ENCODE measurements at regions not wholly inside any gene's neighbourhood (a gene's known extent, or its start where the extent isn't known, plus 50 kb on each side); places are given as distances from the start of the nearest gene placed in this dataset.

DNA sequence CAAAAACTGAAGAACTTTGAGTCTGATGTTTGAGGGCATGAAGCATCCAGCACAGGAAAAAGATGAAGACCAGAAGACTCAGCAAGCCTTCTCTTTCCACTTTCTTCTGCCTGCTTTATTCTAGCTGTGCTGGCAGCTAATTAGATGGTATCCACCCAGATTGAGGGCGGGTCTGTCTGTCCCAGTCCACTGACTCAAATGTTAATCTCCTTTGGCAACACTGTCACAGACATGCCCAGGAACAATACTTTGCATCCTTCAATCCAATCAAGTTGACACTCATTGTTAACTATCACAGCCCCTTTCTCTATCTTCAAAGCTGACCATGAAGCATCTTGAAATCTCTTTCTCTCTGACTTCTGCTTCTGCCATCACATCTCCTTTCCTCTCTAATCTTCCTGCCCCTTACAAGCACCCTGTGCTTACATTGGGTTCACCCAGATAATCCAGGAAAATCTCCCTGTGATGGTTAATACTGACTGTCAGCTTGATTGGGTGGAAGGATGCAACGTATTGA is 115.9 kb upstream of the CDH13 start:
- Histone ChIP-seq H2AK9ac (replicated peaks; ENCODE audit: low read depth, low read length, poor library complexity) (no peak overlapping the region), H3K36me3 (ENCODE audit: control insufficient read depth, insufficient read depth, low read length) (no peaks in the 10 kb centered on the region), H2BK120ac (ENCODE audit: low read depth, low read length) (no peak overlapping the region), H3K9ac (ENCODE audit: low read depth, low read length) (no peak overlapping the region), H4K5ac (ENCODE audit: low read depth, low read length) (no peak overlapping the region), H2AK5ac (ENCODE audit: low read depth, low read length) (no peak overlapping the region), H4K91ac (ENCODE audit: insufficient read depth, low read depth, low read length) (no peak overlapping the region), H3K27me3 (ENCODE audit: control insufficient read depth, insufficient read depth, low read length) (peaks cover 5% of the 10 kb centered on the region), H3K23ac (ENCODE audit: low read depth, low read length) (no peak overlapping the region), H4K8ac (ENCODE audit: low read depth in 2 of 2, low read length in 2 of 2) (no peak overlapping the region), H4K20me1 (ENCODE audit: insufficient read depth, low read length) (no peaks in the 10 kb centered on the region), H3K4me1 (ENCODE audit: control insufficient read depth, insufficient read depth, low read length) (no peaks in the 10 kb centered on the region), H2BK15ac (ENCODE audit: low read depth, low read length) (no peak overlapping the region), H3K9me3 (ENCODE audit: control insufficient read depth, insufficient read depth, low read length) (peaks cover 2% of the 10 kb centered on the region; the same call in 1 of the 2 replicates), H3K4me3 (ENCODE audit: insufficient read depth, low read depth, low read length) (no peak overlapping the region), H3K27ac (ENCODE audit: insufficient read depth, low read length) (no peak overlapping the region), H3K14ac (replicated peaks; ENCODE audit: low read depth, low read length) (no peak overlapping the region), H2BK5ac (ENCODE audit: low read depth, low read length, poor library complexity, severe bottlenecking) (no peak overlapping the region), H2AFZ (replicated peaks; ENCODE audit: low read length, poor library complexity) (no peak overlapping the region), H3K79me1 (ENCODE audit: low read depth in 1 of 2, low read length in 2 of 2) (no peaks in the 10 kb centered on the region), H3K4me2 (ENCODE audit: low read depth, low read length) (no peak overlapping the region), H3K9me1 (ENCODE audit: insufficient read depth, low read length) (no peaks in the 10 kb centered on the region), H2BK20ac (ENCODE audit: low read depth, low read length) (no peak overlapping the region), H3K56ac (ENCODE audit: extremely low read depth, insufficient read depth, low read length) (no peak overlapping the region), H3K4ac (ENCODE audit: low read depth, low read length) (no peak overlapping the region), H3K18ac (ENCODE audit: low read depth, low read length) (no peak overlapping the region)
- 43% methylated on average over 1 of the region's 2 CpGs; no CpG with 5 or more reads in 1 of the 2 experiments for WGBS, 2 experiments (ENCODE audit: extremely low coverage in 2 of 2, insufficient read length in 1 of 2)
- ChIA-PET POLR2A (ENCODE audit: unreplicated experiment) (no interaction called here), CTCF (no interaction called here)
- in situ Hi-C loops (cut with MboI; ENCODE audit: low sequenced_read_pairs), result no loop called here
- dilution Hi-C loops (cut with HindIII; ENCODE audit: low sequenced_read_pairs, unreplicated experiment), result no loop called here
- no peak for TF ChIP-seq NFE2L2 (IDR thresholded peaks at IDR 0.05; ENCODE audit: low read depth, low read length)
- no peak for TF ChIP-seq CHD1 (IDR thresholded peaks at IDR 0.05; ENCODE audit: low read depth, low read length)
- no peak for TF ChIP-seq MAFK (IDR thresholded peaks at IDR 0.05; ENCODE audit: low read depth, low read length)
- TF ChIP-seq RFX5 (IDR thresholded peaks at IDR 0.05; ENCODE audit: low read depth, low read length), result no peak
- no peak for TF ChIP-seq CEBPB (IDR thresholded peaks at IDR 0.05; ENCODE audit: low read depth, low read length)
- TF ChIP-seq, protein P1, sequence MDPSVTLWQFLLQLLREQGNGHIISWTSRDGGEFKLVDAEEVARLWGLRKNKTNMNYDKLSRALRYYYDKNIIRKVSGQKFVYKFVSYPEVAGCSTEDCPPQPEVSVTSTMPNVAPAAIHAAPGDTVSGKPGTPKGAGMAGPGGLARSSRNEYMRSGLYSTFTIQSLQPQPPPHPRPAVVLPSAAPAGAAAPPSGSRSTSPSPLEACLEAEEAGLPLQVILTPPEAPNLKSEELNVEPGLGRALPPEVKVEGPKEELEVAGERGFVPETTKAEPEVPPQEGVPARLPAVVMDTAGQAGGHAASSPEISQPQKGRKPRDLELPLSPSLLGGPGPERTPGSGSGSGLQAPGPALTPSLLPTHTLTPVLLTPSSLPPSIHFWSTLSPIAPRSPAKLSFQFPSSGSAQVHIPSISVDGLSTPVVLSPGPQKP (IDR thresholded peaks at IDR 0.05; ENCODE audit: borderline replicate concordance, low read depth, low read length), result no peak
- no peak for TF ChIP-seq FOS (IDR thresholded peaks at IDR 0.05; ENCODE audit: low read depth, low read length)
- TF ChIP-seq RCOR1 (IDR thresholded peaks at IDR 0.05; ENCODE audit: insufficient replicate concordance, low read length), result no peak
- no peak for TF ChIP-seq MAZ (IDR thresholded peaks at IDR 0.05; ENCODE audit: borderline replicate concordance, low read depth, low read length)
- DNase-seq (no peak), ATAC-seq (ENCODE audit: low read depth) (no peak)
- no TSS peak for BruUV-seq (replicated peaks)
- intact Hi-C loops (cut with micrococcal nuclease), result no loop called here
